Neuron (in vitro differentiated cells): ENCODE measurements at regions not wholly inside any gene's neighbourhood (a gene's known extent, or its start where the extent isn't known, plus 50 kb on each side); places are given as distances from the start of the nearest gene placed in this dataset.

ENCODE experiments used
- H2AFZ ChIP-seq: one replicate; pipeline ENCODE4 v1.6.1; 2013; ENCODE audit warnings: low read depth, mild to moderate bottlenecking, inconsistent platforms, low read length, moderate library complexity
- H3K27me3 ChIP-seq: one replicate; pipeline ENCODE4 v1.6.1; 2013; ENCODE audit warnings: low read length; ENCODE audit not compliant: insufficient read depth
- H3K36me3 ChIP-seq: one replicate; pipeline ENCODE4 v1.6.1; 2013; ENCODE audit warnings: low read length; ENCODE audit not compliant: insufficient read depth
- H3K4me1 ChIP-seq: one replicate; pipeline ENCODE4 v1.6.1; 2013; ENCODE audit warnings: low read length; ENCODE audit not compliant: insufficient read depth
- H3K4me3 ChIP-seq: 2 replicates; pipeline ENCODE4 v1.5.1; 2013; ENCODE audit warnings: mild to moderate bottlenecking, low read length, moderate library complexity
- H3K9me3 ChIP-seq: one replicate; pipeline ENCODE4 v1.6.1; 2013; ENCODE audit warnings: low read length

DNA sequence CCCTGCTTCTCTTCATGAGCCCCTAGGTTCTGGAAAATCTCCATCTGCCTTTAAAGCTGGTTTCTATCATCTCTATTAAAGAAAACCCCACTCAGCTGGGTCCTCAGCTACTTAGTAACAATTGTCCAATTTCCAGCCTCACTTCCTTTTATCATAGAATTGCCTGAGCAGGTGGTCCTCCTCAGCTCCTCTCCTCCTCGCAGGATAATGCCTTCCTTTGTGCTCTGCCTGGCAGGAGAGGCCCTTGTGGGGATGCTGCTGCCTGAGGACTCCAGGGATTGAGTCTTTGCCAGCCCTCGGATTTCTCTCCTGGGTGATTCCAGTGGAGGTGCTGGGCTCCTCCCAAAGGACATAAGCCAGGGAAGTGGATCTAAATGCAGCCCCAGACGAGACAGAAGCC lies 448.3 kb downstream of the INSC start:
- no peaks in the 10 kb centered on the region for H3K36me3 ChIP-seq
- peaks cover 4% of the 10 kb centered on the region for H3K4me1 ChIP-seq
- no peaks in the 10 kb centered on the region for H3K9me3 ChIP-seq
- H3K4me3 ChIP-seq: no peak overlapping the region
- H3K27me3 ChIP-seq: no peaks in the 10 kb centered on the region
- no peak overlapping the region for H2AFZ ChIP-seq

DNA sequence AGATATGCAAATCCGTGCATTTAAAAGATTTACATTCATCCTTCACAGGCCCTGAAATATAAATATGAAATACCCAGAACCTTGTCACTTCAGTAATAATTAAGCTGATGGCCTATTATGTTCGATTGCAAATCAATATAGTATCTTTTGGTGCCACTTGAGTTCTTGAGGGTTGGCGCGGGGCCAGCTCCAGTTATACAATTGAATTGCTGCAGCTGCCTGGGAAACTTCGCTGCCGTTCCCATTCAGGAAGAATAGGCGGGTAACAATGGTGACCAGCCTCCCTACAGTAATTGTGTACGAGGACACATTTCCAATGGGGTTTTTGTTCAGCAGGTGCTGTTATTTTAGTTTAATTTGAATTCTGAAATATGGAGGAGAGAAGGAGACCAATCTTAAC lies 451.2 kb downstream of the INSC start:
- H2AFZ ChIP-seq: no peak overlapping the region
- no peak overlapping the region for H3K4me3 ChIP-seq
- peaks cover 4% of the 10 kb centered on the region for H3K4me1 ChIP-seq
- H3K27me3 ChIP-seq: no peaks in the 10 kb centered on the region
- no peaks in the 10 kb centered on the region for H3K36me3 ChIP-seq
- no peaks in the 10 kb centered on the region for H3K9me3 ChIP-seq

GRCh38 chr11:15568440-15568839 lies 453.7 kb downstream of the INSC start:
- H3K9me3 ChIP-seq: no peaks in the 10 kb centered on the region

GRCh38 chr11:15569305-15570025 lies 454.7 kb downstream of the INSC start:
- H2AFZ ChIP-seq: no peak overlapping the region
- no peaks in the 10 kb centered on the region for H3K9me3 ChIP-seq
- H3K4me3 ChIP-seq: no peak overlapping the region
- peaks cover 4% of the 10 kb centered on the region for H3K4me1 ChIP-seq
- no peaks in the 10 kb centered on the region for H3K27me3 ChIP-seq
- no peaks in the 10 kb centered on the region for H3K36me3 ChIP-seq

More at GRCh38 chr11:15568440-15568839, 453.7 kb downstream of the INSC start:
- H3K27me3 ChIP-seq: no peaks in the 10 kb centered on the region
- H3K36me3 ChIP-seq: no peaks in the 10 kb centered on the region
- peaks cover 4% of the 10 kb centered on the region for H3K4me1 ChIP-seq
- H2AFZ ChIP-seq: no peak overlapping the region
- no peak overlapping the region for H3K4me3 ChIP-seq

GRCh38 chr11:15575409-15575808 lies 460.7 kb downstream of the INSC start:
- no peaks in the 10 kb centered on the region for H3K9me3 ChIP-seq
- H3K27me3 ChIP-seq: no peaks in the 10 kb centered on the region
- H3K36me3 ChIP-seq: no peaks in the 10 kb centered on the region
- H3K4me3 ChIP-seq: no peak overlapping the region
- H2AFZ ChIP-seq: no peak overlapping the region
- H3K4me1 ChIP-seq: no peaks in the 10 kb centered on the region

- Histone ChIP-seq H3K9me3 (no peaks in the 10 kb centered on the region), H3K27me3 (no peaks in the 10 kb centered on the region)
These were observed 462.0 kb downstream of the INSC start for GRCh38 chr11:15576769-15577168.

GRCh38 chr11:15577519-15577918 lies 462.8 kb downstream of the INSC start:
- Histone ChIP-seq H3K4me1 (no peaks in the 10 kb centered on the region), H3K4me3 (no peak overlapping the region), H3K9me3 (no peaks in the 10 kb centered on the region), H2AFZ (no peak overlapping the region), H3K36me3 (no peaks in the 10 kb centered on the region), H3K27me3 (no peaks in the 10 kb centered on the region)

More at GRCh38 chr11:15576769-15577168, 462.0 kb downstream of the INSC start:
- Histone ChIP-seq H3K4me1 (no peaks in the 10 kb centered on the region), H2AFZ (no peak overlapping the region), H3K36me3 (no peaks in the 10 kb centered on the region), H3K4me3 (no peak overlapping the region)

DNA sequence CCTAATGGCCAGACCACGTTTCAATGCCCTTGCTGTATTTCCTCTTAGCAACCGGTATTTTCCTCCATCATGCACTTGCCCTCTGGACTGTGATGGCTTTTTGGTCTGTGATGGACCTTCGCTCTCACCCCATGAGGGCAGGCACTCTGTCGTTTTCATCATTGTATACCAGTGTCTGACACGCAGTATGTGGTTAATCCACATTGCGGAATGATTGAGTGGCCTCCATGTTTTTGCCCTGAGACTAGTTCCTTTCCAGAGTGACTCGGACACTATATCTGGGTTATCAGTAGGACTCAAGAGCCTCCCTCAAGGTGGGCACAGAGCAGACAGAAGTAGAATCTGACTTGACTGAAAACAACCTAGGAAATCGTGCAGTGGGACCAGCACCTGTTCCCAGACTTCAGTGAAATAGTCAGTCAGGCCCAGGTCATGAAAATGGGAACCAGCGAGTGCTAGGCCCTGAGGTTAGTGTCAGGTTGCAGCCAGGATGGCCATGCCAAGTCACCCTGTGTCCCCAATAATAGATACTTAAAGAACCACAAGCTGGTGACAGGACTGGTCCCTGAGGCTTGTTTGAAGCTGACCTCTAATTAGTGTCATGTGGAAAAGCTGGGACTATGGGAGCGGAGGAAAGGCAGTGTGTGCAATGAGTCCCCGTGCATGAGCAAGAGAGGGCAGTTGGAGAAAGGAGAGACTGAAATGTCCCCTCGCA lies 464.7 kb downstream of the INSC start:
- Histone ChIP-seq H3K4me1 (no peaks in the 10 kb centered on the region), H2AFZ (no peak overlapping the region), H3K27me3 (no peaks in the 10 kb centered on the region), H3K4me3 (no peak overlapping the region), H3K36me3 (no peaks in the 10 kb centered on the region), H3K9me3 (no peaks in the 10 kb centered on the region)

- Histone ChIP-seq H3K9me3 (no peaks in the 10 kb centered on the region), H3K27me3 (no peaks in the 10 kb centered on the region), H3K4me3 (no peak overlapping the region), H3K36me3 (no peaks in the 10 kb centered on the region), H3K4me1 (no peaks in the 10 kb centered on the region), H2AFZ (no peak overlapping the region)
These were observed 465.5 kb downstream of the INSC start for GRCh38 chr11:15580056-15580774.

DNA sequence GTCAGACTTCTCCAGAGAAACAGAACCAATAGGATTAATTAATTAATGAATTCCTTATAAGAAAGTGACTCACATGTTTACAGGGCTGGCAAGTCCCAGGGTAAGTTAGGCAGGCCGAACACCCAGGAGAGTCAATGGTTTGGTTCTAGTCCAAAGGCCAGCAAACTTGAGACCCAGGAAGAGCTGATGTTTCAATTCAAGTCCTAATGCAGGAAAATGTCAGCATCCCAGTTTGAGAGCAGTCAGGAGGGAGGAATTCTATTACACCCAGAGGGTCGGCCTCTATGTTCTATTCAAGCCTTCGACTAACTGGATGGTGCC lies 466.0 kb downstream of the INSC start:
- H3K4me3 ChIP-seq: no peak overlapping the region
- H3K27me3 ChIP-seq: no peaks in the 10 kb centered on the region
- H2AFZ ChIP-seq: no peak overlapping the region
- H3K36me3 ChIP-seq: no peaks in the 10 kb centered on the region
- no peaks in the 10 kb centered on the region for H3K4me1 ChIP-seq
- H3K9me3 ChIP-seq: no peaks in the 10 kb centered on the region

GRCh38 chr11:15584158-15584557 lies 469.4 kb downstream of the INSC start:
- H2AFZ ChIP-seq: no peak overlapping the region
- H3K4me3 ChIP-seq: no peak overlapping the region
- H3K4me1 ChIP-seq: no peaks in the 10 kb centered on the region
- no peaks in the 10 kb centered on the region for H3K9me3 ChIP-seq
- H3K27me3 ChIP-seq: no peaks in the 10 kb centered on the region
- H3K36me3 ChIP-seq: no peaks in the 10 kb centered on the region

GRCh38 chr11:15585602-15586331 lies 471.0 kb downstream of the INSC start:
- Histone ChIP-seq H3K4me1 (no peaks in the 10 kb centered on the region), H2AFZ (no peak overlapping the region), H3K27me3 (no peaks in the 10 kb centered on the region), H3K9me3 (no peaks in the 10 kb centered on the region), H3K36me3 (no peaks in the 10 kb centered on the region), H3K4me3 (no peak overlapping the region)
